VCaP (cell line): ENCODE measurements at regions not wholly inside any gene's neighbourhood (a gene's known extent, or its start where the extent isn't known, plus 50 kb on each side); places are given as distances from the start of the nearest gene placed in this dataset.

Experiments
- H3K27ac ChIP-seq: fragments of 450-650 bp; 2 replicates; pipeline ENCODE4 v1.5.1; 2017
- CTCF ChIP-seq: fragments of 450-650 bp; conservative IDR thresholded peaks from 2 replicates; pipeline ENCODE4 v1.5.1; 2017; ENCODE audit warnings: mild to moderate bottlenecking, moderate library complexity

- H3K27ac ChIP-seq, result no peak overlapping the region
- no peak for TF ChIP-seq CTCF
Measured at GRCh38 chr12:31205054-31205453, 120.9 kb downstream of the SINHCAF start.

- no peak for TF ChIP-seq CTCF
- H3K27ac ChIP-seq, result no peak overlapping the region
Measured at GRCh38 chr12:31206038-31206670, 119.8 kb downstream of the SINHCAF start.

GRCh38 chr12:31207799-31208465 lies 118.0 kb downstream of the SINHCAF start:
- TF ChIP-seq CTCF, result no peak
- H3K27ac ChIP-seq, result no peak overlapping the region

GRCh38 chr12:31210104-31210503 lies 115.8 kb downstream of the SINHCAF start:
- TF ChIP-seq CTCF, result no peak
- H3K27ac ChIP-seq, result no peak overlapping the region

GRCh38 chr12:31210541-31210940 lies 115.4 kb downstream of the SINHCAF start:
- no peak for TF ChIP-seq CTCF

GRCh38 chr12:31214626-31215517 lies 111.1 kb downstream of the SINHCAF start:
- no peak overlapping the region for H3K27ac ChIP-seq
- TF ChIP-seq CTCF, result no peak

More at GRCh38 chr12:31210541-31210940, 115.4 kb downstream of the SINHCAF start:
- H3K27ac ChIP-seq, result no peak overlapping the region
